H9 (cell line): ENCODE measurements at regions not wholly inside any gene's neighbourhood (a gene's known extent, or its start where the extent isn't known, plus 50 kb on each side); places are given as distances from the start of the nearest gene placed in this dataset.

Source experiments
- DNase-seq: peaks from one replicate; pipeline ENCODE4 v3.0.0-alpha.2; 2017
- H2AFZ ChIP-seq: one replicate; pipeline ENCODE4 v1.6.1; 2013; ENCODE audit warnings: mild to moderate bottlenecking, low read length, control low read depth, moderate library complexity
- H2AK5ac ChIP-seq: 2 replicates; pipeline ENCODE4 v1.6.1; 2013; ENCODE audit warnings: low read length, control low read depth, mixed read lengths; ENCODE audit not compliant: insufficient read length
- H2BK120ac ChIP-seq: one replicate; pipeline ENCODE4 v1.6.1; 2013; ENCODE audit warnings: low read depth, mild to moderate bottlenecking, low read length, control low read depth, inconsistent platforms; ENCODE audit not compliant: poor library complexity, severe bottlenecking
- H2BK12ac ChIP-seq: 2 replicates; pipeline ENCODE4 v1.6.1; 2013; ENCODE audit warnings: low read length, control low read depth, mixed read lengths, low read depth; ENCODE audit not compliant: insufficient read length
- H2BK15ac ChIP-seq: 2 replicates; pipeline ENCODE4 v1.6.1; 2013; ENCODE audit warnings: low read depth, low read length, control low read depth
- H2BK20ac ChIP-seq: one replicate; pipeline ENCODE4 v1.6.1; 2013; ENCODE audit warnings: low read depth, mild to moderate bottlenecking, low read length, control low read depth, inconsistent platforms; ENCODE audit not compliant: poor library complexity, severe bottlenecking
- H2BK5ac ChIP-seq: 2 replicates; pipeline ENCODE4 v1.6.1; 2013; ENCODE audit warnings: low read length, control low read depth, mixed read lengths; ENCODE audit not compliant: insufficient read length
- H3K14ac ChIP-seq: 2 replicates; pipeline ENCODE4 v1.6.1; 2013; ENCODE audit warnings: low read length, control low read depth; ENCODE audit not compliant: insufficient read depth
- H3K18ac ChIP-seq: 2 replicates; pipeline ENCODE4 v1.6.1; 2013; ENCODE audit warnings: low read depth, mild to moderate bottlenecking, mixed read lengths, low read length, control low read depth; ENCODE audit not compliant: insufficient read length
- H3K23ac ChIP-seq: 2 replicates; pipeline ENCODE4 v1.6.1; 2013; ENCODE audit warnings: low read length, control low read depth, mixed read lengths, low read depth; ENCODE audit not compliant: insufficient read length
- H3K23me2 ChIP-seq: 2 replicates; pipeline ENCODE4 v1.6.1; 2013; ENCODE audit warnings: low read depth, mild to moderate bottlenecking, mixed read lengths, low read length, control low read depth; ENCODE audit not compliant: insufficient read length, poor library complexity, severe bottlenecking
- H3K27ac ChIP-seq: 2 replicates; pipeline ENCODE4 v1.5.1; 2013; ENCODE audit warnings: low read length, control low read depth, mixed read lengths, low read depth; ENCODE audit not compliant: insufficient read length
- H3K27me3 ChIP-seq: 2 replicates; pipeline ENCODE4 v1.6.1; 2013; ENCODE audit warnings: low read length, control low read depth, inconsistent platforms; ENCODE audit not compliant: insufficient read depth
- H3K4ac ChIP-seq: 2 replicates; pipeline ENCODE4 v1.6.1; 2013; ENCODE audit warnings: low read depth, mild to moderate bottlenecking, control low read depth, inconsistent platforms, low read length, moderate library complexity
- H3K4me1 ChIP-seq: 2 replicates; pipeline ENCODE4 v1.6.1; 2013; ENCODE audit warnings: low read length, control low read depth, inconsistent platforms; ENCODE audit not compliant: insufficient read depth
- H3K4me2 ChIP-seq: 2 replicates; pipeline ENCODE4 v1.6.1; 2013; ENCODE audit warnings: low read length, control low read depth, mixed read lengths; ENCODE audit not compliant: insufficient read length, insufficient read depth
- H3K56ac ChIP-seq: 2 replicates; pipeline ENCODE4 v1.6.1; 2013; ENCODE audit warnings: low read depth, mild to moderate bottlenecking, mixed read lengths, low read length, control low read depth; ENCODE audit not compliant: insufficient read length
- H3K79me1 ChIP-seq: 2 replicates; pipeline ENCODE4 v1.6.1; 2013; ENCODE audit warnings: low read depth, mild to moderate bottlenecking, moderate library complexity, low read length, control low read depth, inconsistent platforms; ENCODE audit not compliant: insufficient read depth, poor library complexity, severe bottlenecking
- H3K79me2 ChIP-seq: 2 replicates; pipeline ENCODE4 v1.6.1; 2013; ENCODE audit warnings: low read length, control low read depth, inconsistent platforms; ENCODE audit not compliant: insufficient read depth
- H3K9ac ChIP-seq: 2 replicates; pipeline ENCODE4 v1.6.1; 2013; ENCODE audit warnings: low read length, control low read depth, mixed read lengths; ENCODE audit not compliant: insufficient read length; ENCODE audit errors: extremely low read depth
- H3K9me3 ChIP-seq: one replicate; pipeline ENCODE4 v1.6.1; 2013; ENCODE audit warnings: low read depth, low read length, inconsistent platforms; ENCODE audit not compliant: control insufficient read depth
- H3T11ph ChIP-seq: one replicate; pipeline ENCODE4 v1.6.1; 2013; ENCODE audit warnings: mild to moderate bottlenecking, low read length, control low read depth, inconsistent platforms
- H4K20me1 ChIP-seq: one replicate; pipeline ENCODE4 v1.6.1; 2013; ENCODE audit not compliant: control insufficient read depth, insufficient read length, insufficient read depth
- H4K5ac ChIP-seq: 2 replicates; pipeline ENCODE4 v1.6.1; 2013; ENCODE audit warnings: low read depth, mild to moderate bottlenecking, mixed read lengths, low read length, control low read depth; ENCODE audit not compliant: insufficient read length
- H4K8ac ChIP-seq: replicated peaks from 2 replicates; pipeline ENCODE4 v1.6.1; 2013; ENCODE audit warnings: low read length, control low read depth, mixed read lengths, low read depth; ENCODE audit not compliant: insufficient read length
- H4K91ac ChIP-seq: 2 replicates; pipeline ENCODE4 v1.6.1; 2013; ENCODE audit warnings: low read depth, mild to moderate bottlenecking, moderate library complexity, mixed read lengths, low read length, control low read depth; ENCODE audit not compliant: insufficient read length
- H3K27ac Mint-ChIP-seq, 3 experiments: 2 replicates in 2 of 3; 3 replicates in 1 of 3; pipeline ENCODE4 v1.8.0; 2020 to 2021; ENCODE audit warnings: mixed read lengths in 3 of 3, mild to moderate bottlenecking in 1 of 3, moderate library complexity in 1 of 3
- H3K27me3 Mint-ChIP-seq: 2 replicates; pipeline ENCODE4 v1.8.0; 2021; ENCODE audit warnings: low read depth, mild to moderate bottlenecking, moderate library complexity, mixed read lengths
- H3K36me3 Mint-ChIP-seq, 3 experiments: 2 replicates in 2 of 3; 3 replicates in 1 of 3; pipeline ENCODE4 v1.8.0; 2020 to 2021; ENCODE audit warnings: low read depth in 3 of 3, mixed read lengths in 3 of 3; ENCODE audit not compliant: insufficient read depth in 1 of 3
- H3K4me1 Mint-ChIP-seq, 2 experiments: 2 replicates each; pipeline ENCODE4 v1.8.0; 2020; ENCODE audit warnings: mixed read lengths in 2 of 2
- H3K4me3 Mint-ChIP-seq, 2 experiments: 2 replicates in 1 of 2; 3 replicates in 1 of 2; pipeline ENCODE4 v1.8.0; 2020 to 2021; ENCODE audit warnings: mild to moderate bottlenecking in 2 of 2, mixed read lengths in 2 of 2, moderate library complexity in 1 of 2
- H3K9me3 Mint-ChIP-seq, 2 experiments: 2 replicates in 1 of 2; 3 replicates in 1 of 2; pipeline ENCODE4 v1.8.0; 2020; ENCODE audit warnings: mild to moderate bottlenecking in 2 of 2, mixed read lengths in 2 of 2, moderate library complexity in 1 of 2
- WGBS: extraction: QIAGEN DNeasy Blood & Tissue Kit; methylation state at CpG from one replicate; pipeline ENCODE4 v1.1.7; 2013; ENCODE audit warnings: missing lambda C conversion rate, low lambda C conversion rate, mixed read lengths; ENCODE audit not compliant: insufficient read length; ENCODE audit errors: extremely low coverage; 5-methylcytosine and 5-hydroxymethylcytosine counted together
- TF ChIP-seq, protein P1 (sequence below): fragments of 200-600 bp; sonication (generic); conservative IDR thresholded peaks from 3 replicates; pipeline ENCODE4 v1.8.0; 2021; ENCODE audit warnings: antibody characterized with exemption, mild to moderate bottlenecking

DNA sequence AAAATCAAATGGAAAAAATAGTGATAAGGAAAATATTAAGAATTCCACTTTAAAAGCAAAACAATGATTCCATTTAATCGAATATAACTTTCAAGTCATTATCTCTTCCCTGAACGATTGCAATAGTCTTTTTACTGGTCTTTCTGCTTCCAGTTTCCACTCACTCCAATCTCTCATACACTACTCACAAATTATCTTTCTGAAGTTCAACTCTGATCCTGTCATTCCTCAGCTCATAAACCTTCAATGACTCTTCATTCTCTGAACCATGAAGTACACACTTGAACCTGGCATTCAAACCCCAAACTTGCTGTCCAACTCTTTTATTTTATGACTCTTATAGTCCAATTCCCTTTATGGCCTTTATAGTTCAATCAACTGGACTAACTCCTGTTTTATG is 304.1 kb upstream of the TCF21 start:
- no peak overlapping the region for H3K56ac ChIP-seq
- Mint-ChIP-seq H3K4me1 (no peaks in the 10 kb centered on the region), H3K4me3 (no peak overlapping the region), H3K36me3 (peaks cover 0 to 6% (median 0%) of the 10 kb centered on the region in 3 experiments; a peak in 1 of 7 replicates), H3K9me3 (peaks cover 4 to 5% of the 10 kb centered on the region in 2 experiments; a peak in 4 of 5 replicates), H3K27ac (no peak overlapping the region), H3K27me3 (no peaks in the 10 kb centered on the region; the same call in 1 of the 2 replicates)
- no peak overlapping the region for H3K23ac ChIP-seq
- H2BK120ac ChIP-seq = no peak overlapping the region
- no peak overlapping the region for H2BK5ac ChIP-seq
- TF ChIP-seq, protein P1, sequence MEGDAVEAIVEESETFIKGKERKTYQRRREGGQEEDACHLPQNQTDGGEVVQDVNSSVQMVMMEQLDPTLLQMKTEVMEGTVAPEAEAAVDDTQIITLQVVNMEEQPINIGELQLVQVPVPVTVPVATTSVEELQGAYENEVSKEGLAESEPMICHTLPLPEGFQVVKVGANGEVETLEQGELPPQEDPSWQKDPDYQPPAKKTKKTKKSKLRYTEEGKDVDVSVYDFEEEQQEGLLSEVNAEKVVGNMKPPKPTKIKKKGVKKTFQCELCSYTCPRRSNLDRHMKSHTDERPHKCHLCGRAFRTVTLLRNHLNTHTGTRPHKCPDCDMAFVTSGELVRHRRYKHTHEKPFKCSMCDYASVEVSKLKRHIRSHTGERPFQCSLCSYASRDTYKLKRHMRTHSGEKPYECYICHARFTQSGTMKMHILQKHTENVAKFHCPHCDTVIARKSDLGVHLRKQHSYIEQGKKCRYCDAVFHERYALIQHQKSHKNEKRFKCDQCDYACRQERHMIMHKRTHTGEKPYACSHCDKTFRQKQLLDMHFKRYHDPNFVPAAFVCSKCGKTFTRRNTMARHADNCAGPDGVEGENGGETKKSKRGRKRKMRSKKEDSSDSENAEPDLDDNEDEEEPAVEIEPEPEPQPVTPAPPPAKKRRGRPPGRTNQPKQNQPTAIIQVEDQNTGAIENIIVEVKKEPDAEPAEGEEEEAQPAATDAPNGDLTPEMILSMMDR = no peak
- H3K79me2 ChIP-seq = no peaks in the 10 kb centered on the region
- H3K79me1 ChIP-seq = no peaks in the 10 kb centered on the region
- no peak overlapping the region for H3K4me2 ChIP-seq
- no peak overlapping the region for H3K18ac ChIP-seq
- H2BK20ac ChIP-seq = no peak overlapping the region
- H2AK5ac ChIP-seq = no peak overlapping the region
- no peak overlapping the region for H2AFZ ChIP-seq
- no peak overlapping the region for H2BK12ac ChIP-seq
- no peak overlapping the region for H3K14ac ChIP-seq
- H2BK15ac ChIP-seq = no peak overlapping the region
- H3K27ac ChIP-seq = no peak overlapping the region
- no peak for DNase-seq
- no peak overlapping the region for H3K4ac ChIP-seq
- H4K5ac ChIP-seq = no peak overlapping the region
- no peaks in the 10 kb centered on the region for H3K23me2 ChIP-seq
- H4K91ac ChIP-seq = no peak overlapping the region
- WGBS = no CpG with 5 or more reads among the region's 2 CpGs
- H3K9ac ChIP-seq = no peak overlapping the region
- no peaks in the 10 kb centered on the region for H3K9me3 ChIP-seq
- H3K4me1 ChIP-seq = no peaks in the 10 kb centered on the region
- H3T11ph ChIP-seq = no peak overlapping the region
- no peaks in the 10 kb centered on the region for H4K20me1 ChIP-seq
- H4K8ac ChIP-seq = no peak overlapping the region
- H3K27me3 ChIP-seq = no peaks in the 10 kb centered on the region
